Panc1 (cell line): ENCODE measurements at regions not wholly inside any gene's neighbourhood (a gene's known extent, or its start where the extent isn't known, plus 50 kb on each side); places are given as distances from the start of the nearest gene placed in this dataset.

Source experiments
- ATAC-seq: fragments of 200-7000 bp; cut with Tn5 transposase; 2 replicates; pipeline ENCODE4 v1.9.1; 2020; ENCODE audit warnings: mild to moderate bottlenecking, moderate library complexity
- BruUV-seq: library from RNA; stranded (reverse); fragments of 400-500 nt; replicated peaks from 2 replicates; lab custom pipeline; 2021; lab: Mats Ljungman, UMichigan
- CTCF ChIA-PET: fragments of 300-600 bp; sonication (Branson Sonifier 250); formaldehyde crosslinking; loops from one replicate; lab custom pipeline; 2022; ENCODE audit warnings: antibody characterized with exemption; lab: Charles Lee
- POLR2A ChIA-PET: fragments of 300-600 bp; sonication (Branson Sonifier 250); formaldehyde crosslinking; loops from one replicate; lab custom pipeline; 2022; ENCODE audit warnings: antibody characterized with exemption; lab: Charles Lee
- DNase-seq: peaks from one replicate; pipeline ENCODE4 v3.0.0-alpha.2; 2010; ENCODE audit warnings: low read depth, low spot score
- H3K27ac ChIP-seq: 2 replicates; pipeline ENCODE4 v1.5.1; 2011; ENCODE audit warnings: mild to moderate bottlenecking, low read length, inconsistent platforms
- H3K27me3 ChIP-seq: fragments of 200-500 bp; sonication (Bioruptor generic); 2 replicates; pipeline ENCODE4 v1.6.0; 2014; ENCODE audit warnings: low read length, inconsistent platforms; ENCODE audit not compliant: control insufficient read depth, insufficient read depth
- H3K36me3 ChIP-seq: fragments of 200-500 bp; sonication (Bioruptor generic); 2 replicates; pipeline ENCODE4 v1.5.1; 2014; ENCODE audit warnings: inconsistent platforms, mild to moderate bottlenecking, low read length, moderate library complexity; ENCODE audit not compliant: control insufficient read depth, insufficient read depth
- H3K4me1 ChIP-seq: 2 replicates; pipeline ENCODE4 v1.5.1; 2011; ENCODE audit warnings: inconsistent platforms, mild to moderate bottlenecking, low read length, moderate library complexity; ENCODE audit not compliant: control insufficient read depth, insufficient read depth
- H3K4me3 ChIP-seq, 2 experiments: 2 replicates each; pipeline ENCODE4 v1.5.1; 2011 to 2012; ENCODE audit warnings: low read depth in 2 of 2, low read length in 2 of 2, mild to moderate bottlenecking in 2 of 2, inconsistent platforms in 1 of 2, moderate library complexity in 1 of 2
- H3K9me3 ChIP-seq: fragments of 200-500 bp; sonication (Bioruptor generic); 2 replicates; pipeline ENCODE4 v1.5.1; 2014; ENCODE audit warnings: low read depth, mild to moderate bottlenecking, inconsistent platforms, low read length, moderate library complexity; ENCODE audit not compliant: control insufficient read depth, insufficient read depth
- POLR2AphosphoS5 ChIP-seq: IDR thresholded peaks from 2 replicates; pipeline ENCODE4 v1.6.1; 2012; ENCODE audit warnings: mild to moderate bottlenecking, low read depth, low read length, moderate library complexity
- SIN3A ChIP-seq: IDR thresholded peaks from 2 replicates; pipeline ENCODE4 v1.6.1; 2012; ENCODE audit warnings: low read depth, mild to moderate bottlenecking, low read length, moderate library complexity, borderline replicate concordance; ENCODE audit not compliant: insufficient read depth
- TCF7L2 ChIP-seq: IDR thresholded peaks from 2 replicates; pipeline ENCODE4 v1.6.1; 2011; ENCODE audit warnings: mild to moderate bottlenecking, low read depth, low read length, inconsistent platforms
- in situ Hi-C: cut with HindIII; loops from 2 replicates; pipeline ENCODE4 v1.10.0; 2016; ENCODE audit warnings: low sequenced_read_pairs, low pct_unique_long_range_greater_than_20kb
- intact Hi-C: fragments of 100-400 bp; cut with micrococcal nuclease; formaldehyde crosslinking; loops from one replicate; pipeline ENCODE4 v1.10.0; 2022; ENCODE audit not compliant: unreplicated experiment
- TF ChIP-seq, protein P1 (sequence below): fragments of 450-650 bp; IDR thresholded peaks from 2 replicates; pipeline ENCODE4 v1.5.1; 2017; ENCODE audit warnings: mild to moderate bottlenecking
- TF ChIP-seq, protein P2 (sequence below), 2 experiments: IDR thresholded peaks; 2 replicates each; pipeline ENCODE4 v1.6.1; 2011 to 2012; ENCODE audit warnings: low read depth in 2 of 2, control low read depth in 1 of 2, low read length in 1 of 2, mild to moderate bottlenecking in 1 of 2, moderate library complexity in 1 of 2; ENCODE audit not compliant: insufficient read depth in 1 of 2

DNA sequence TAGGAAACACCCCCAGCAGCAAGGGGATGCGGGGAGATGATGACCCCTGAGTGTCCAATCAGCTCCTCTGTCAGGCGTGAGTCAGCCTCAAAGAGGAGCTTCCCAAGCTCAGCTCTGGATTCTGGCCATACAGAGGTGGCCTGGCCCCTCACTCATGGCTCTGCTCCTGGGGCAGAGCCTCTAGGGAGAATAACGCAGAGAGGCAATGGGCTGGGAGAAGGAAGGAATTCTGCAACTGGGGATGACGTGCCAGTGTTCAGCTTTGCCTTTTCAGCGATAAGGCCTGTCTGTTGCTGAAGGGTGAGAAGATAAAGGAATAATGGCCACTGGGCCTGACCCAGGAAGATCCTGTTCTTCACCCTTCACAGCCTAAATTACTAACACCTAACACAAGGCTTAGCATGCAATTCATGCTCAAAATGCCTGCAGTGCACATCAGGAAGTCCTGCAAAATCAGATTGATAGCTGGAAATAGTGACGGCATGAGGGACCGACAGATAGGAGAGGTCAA lies 92.2 kb downstream of the TBX19 start:
- ATAC-seq (no peak), DNase-seq (no peak)
- Histone ChIP-seq H3K9me3 (no peaks in the 10 kb centered on the region), H3K4me1 (no peaks in the 10 kb centered on the region), H3K36me3 (no peaks in the 10 kb centered on the region), H3K27me3 (no peaks in the 10 kb centered on the region), H3K4me3 (no peak overlapping the region), H3K27ac (no peak overlapping the region)
- TF ChIP-seq TCF7L2, result no peak
- TF ChIP-seq, protein P1, sequence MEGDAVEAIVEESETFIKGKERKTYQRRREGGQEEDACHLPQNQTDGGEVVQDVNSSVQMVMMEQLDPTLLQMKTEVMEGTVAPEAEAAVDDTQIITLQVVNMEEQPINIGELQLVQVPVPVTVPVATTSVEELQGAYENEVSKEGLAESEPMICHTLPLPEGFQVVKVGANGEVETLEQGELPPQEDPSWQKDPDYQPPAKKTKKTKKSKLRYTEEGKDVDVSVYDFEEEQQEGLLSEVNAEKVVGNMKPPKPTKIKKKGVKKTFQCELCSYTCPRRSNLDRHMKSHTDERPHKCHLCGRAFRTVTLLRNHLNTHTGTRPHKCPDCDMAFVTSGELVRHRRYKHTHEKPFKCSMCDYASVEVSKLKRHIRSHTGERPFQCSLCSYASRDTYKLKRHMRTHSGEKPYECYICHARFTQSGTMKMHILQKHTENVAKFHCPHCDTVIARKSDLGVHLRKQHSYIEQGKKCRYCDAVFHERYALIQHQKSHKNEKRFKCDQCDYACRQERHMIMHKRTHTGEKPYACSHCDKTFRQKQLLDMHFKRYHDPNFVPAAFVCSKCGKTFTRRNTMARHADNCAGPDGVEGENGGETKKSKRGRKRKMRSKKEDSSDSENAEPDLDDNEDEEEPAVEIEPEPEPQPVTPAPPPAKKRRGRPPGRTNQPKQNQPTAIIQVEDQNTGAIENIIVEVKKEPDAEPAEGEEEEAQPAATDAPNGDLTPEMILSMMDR, result no peak
- TF ChIP-seq, protein P2, sequence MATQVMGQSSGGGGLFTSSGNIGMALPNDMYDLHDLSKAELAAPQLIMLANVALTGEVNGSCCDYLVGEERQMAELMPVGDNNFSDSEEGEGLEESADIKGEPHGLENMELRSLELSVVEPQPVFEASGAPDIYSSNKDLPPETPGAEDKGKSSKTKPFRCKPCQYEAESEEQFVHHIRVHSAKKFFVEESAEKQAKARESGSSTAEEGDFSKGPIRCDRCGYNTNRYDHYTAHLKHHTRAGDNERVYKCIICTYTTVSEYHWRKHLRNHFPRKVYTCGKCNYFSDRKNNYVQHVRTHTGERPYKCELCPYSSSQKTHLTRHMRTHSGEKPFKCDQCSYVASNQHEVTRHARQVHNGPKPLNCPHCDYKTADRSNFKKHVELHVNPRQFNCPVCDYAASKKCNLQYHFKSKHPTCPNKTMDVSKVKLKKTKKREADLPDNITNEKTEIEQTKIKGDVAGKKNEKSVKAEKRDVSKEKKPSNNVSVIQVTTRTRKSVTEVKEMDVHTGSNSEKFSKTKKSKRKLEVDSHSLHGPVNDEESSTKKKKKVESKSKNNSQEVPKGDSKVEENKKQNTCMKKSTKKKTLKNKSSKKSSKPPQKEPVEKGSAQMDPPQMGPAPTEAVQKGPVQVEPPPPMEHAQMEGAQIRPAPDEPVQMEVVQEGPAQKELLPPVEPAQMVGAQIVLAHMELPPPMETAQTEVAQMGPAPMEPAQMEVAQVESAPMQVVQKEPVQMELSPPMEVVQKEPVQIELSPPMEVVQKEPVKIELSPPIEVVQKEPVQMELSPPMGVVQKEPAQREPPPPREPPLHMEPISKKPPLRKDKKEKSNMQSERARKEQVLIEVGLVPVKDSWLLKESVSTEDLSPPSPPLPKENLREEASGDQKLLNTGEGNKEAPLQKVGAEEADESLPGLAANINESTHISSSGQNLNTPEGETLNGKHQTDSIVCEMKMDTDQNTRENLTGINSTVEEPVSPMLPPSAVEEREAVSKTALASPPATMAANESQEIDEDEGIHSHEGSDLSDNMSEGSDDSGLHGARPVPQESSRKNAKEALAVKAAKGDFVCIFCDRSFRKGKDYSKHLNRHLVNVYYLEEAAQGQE (IDR thresholded peaks at IDR 0.05; ENCODE audit: insufficient read depth in 1 of 2, low read depth in 2 of 2, low read length in 1 of 2), result no peak
- TF ChIP-seq POLR2AphosphoS5, result no peak
- TF ChIP-seq SIN3A, result no peak
- ChIA-PET POLR2A (no interaction called here), CTCF (no interaction called here)
- intact Hi-C loops (no loop called here), in situ Hi-C loops (no loop called here)
- BruUV-seq, result no TSS peak

DNA sequence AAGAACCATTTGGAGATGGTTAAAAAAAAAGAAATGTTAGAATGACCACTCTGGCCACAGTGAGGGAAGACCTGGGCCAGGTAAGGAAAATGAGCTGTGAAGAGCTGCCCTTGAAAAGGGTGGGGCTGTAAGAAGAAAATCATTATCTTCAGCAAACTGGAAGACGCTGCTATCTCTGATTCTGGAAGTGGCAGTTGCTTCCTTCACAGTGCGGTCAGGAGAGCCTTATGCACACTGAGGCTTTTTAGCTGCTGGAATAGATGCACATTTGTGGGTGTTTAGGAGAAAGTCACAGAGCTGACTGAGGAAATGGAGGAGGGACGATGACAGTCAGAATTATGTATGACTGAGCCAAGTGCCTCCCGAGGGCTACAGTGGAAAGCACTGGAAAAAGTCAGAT lies 91.6 kb downstream of the TBX19 start:
- Histone ChIP-seq H3K4me1 (no peaks in the 10 kb centered on the region), H3K27me3 (no peaks in the 10 kb centered on the region), H3K9me3 (no peaks in the 10 kb centered on the region), H3K27ac (no peak overlapping the region), H3K36me3 (no peaks in the 10 kb centered on the region), H3K4me3 (no peak overlapping the region)
- DNase-seq (no peak), ATAC-seq (no peak)
- TF ChIP-seq TCF7L2 (no peak), POLR2AphosphoS5 (no peak), SIN3A (no peak)
- TF ChIP-seq, protein P2 (IDR thresholded peaks at IDR 0.05; ENCODE audit: insufficient read depth in 1 of 2, low read depth in 2 of 2, low read length in 1 of 2), result no peak
- TF ChIP-seq, protein P1, result no peak
- intact Hi-C loops (no loop called here), in situ Hi-C loops (no loop called here)
- no TSS peak for BruUV-seq
- ChIA-PET CTCF (no interaction called here), POLR2A (interaction anchor here (0.6 kb wide), 1 partner anchor 24 kb away, joined by 4 read pairs; no protein-coding TSS in a partner anchor)
